ENCODE measurements at regions not wholly inside any gene's neighbourhood (a gene's known extent, or its start where the extent isn't known, plus 50 kb on each side); places are given as distances from the start of the nearest gene placed in this dataset.
"Not testable (repeated sequence)": the region's sequence is repeated elsewhere in the genome, so short reads cannot be mapped to it uniquely, and the experiment has no call there.

GRCh38 chr12:75943730-75944096, 87.9 kb downstream of the PHLDA1 start:
- no peak for DNase-seq (ENCODE audit: low read depth in 2 of 2)

GRCh38 chr12:75941661-75942060, 89.9 kb downstream of the PHLDA1 start:
- DNase-seq (ENCODE audit: low read depth in 2 of 2), result not testable (repeated sequence)

GRCh38 chr12:75939016-75939642, 92.4 kb downstream of the PHLDA1 start:
- no peak for DNase-seq (ENCODE audit: low read depth in 2 of 2)

GRCh38 chr12:75938189-75938588, 93.4 kb downstream of the PHLDA1 start:
- DNase-seq (ENCODE audit: low read depth in 2 of 2), result no peak

DNA sequence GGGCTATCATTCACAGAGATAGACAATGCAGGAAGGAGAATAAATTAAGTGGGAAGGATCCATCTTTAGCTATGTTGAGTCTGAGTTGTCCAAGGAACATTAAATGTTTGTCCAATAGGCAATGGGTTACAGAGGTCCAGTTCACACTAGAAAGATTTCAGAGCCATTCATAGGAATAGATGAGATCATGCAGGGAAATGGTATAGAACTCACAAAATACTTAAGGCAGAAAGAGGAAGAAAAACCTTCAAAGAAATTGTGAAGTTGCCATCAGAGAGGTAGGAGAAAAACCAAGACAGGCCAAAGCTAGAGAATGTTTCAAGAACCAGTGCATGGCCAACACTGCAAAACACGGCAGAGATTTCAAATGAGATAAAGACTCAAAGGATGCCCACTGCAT, 94.1 kb downstream of the PHLDA1 start:
- no peak for DNase-seq (ENCODE audit: low read depth in 2 of 2)

DNA sequence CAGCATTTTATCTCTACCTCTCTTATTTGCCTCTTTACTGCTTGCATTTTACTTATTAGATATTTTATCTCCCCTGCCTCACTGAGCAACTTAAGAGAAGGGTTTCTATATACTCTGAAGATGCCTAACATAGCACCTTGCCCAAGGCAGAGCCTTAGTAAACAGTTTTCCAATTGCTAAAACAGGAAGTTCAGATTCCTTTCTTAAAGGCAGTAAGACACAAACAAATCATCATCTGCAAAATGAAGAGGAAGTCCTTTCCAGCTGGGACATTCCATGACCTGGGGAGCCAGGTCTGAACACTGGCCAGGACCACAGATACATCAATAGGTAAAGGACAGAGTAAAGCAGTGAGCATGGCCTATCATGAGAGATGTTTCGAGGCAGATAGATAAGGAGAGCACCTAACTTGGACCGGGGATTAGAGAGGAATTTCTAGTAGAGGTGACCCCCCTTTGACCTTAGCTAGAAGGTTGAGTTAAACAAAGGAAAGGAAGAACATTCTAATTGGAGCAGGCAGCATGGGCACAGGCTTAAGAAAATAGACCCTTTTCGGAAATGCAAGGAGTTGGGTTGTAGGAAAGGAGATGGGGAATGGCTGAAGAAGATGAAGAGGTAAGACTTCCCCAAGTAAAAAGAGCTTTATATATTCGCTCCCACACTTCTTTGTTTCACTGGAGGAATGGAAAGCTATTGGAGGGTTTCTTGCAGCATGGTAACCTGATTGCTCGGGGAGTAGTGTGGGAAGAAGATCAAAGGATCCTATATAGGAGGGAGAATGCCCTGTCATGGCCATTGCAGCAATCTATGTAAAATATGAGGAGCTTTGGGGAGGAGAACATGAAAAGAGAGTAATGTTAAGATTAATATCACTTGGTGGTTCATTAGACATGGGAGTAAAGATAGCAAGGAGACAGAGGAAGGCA, 94.8 kb downstream of the PHLDA1 start:
- DNase-seq (ENCODE audit: low read depth in 2 of 2), result no peak

DNA sequence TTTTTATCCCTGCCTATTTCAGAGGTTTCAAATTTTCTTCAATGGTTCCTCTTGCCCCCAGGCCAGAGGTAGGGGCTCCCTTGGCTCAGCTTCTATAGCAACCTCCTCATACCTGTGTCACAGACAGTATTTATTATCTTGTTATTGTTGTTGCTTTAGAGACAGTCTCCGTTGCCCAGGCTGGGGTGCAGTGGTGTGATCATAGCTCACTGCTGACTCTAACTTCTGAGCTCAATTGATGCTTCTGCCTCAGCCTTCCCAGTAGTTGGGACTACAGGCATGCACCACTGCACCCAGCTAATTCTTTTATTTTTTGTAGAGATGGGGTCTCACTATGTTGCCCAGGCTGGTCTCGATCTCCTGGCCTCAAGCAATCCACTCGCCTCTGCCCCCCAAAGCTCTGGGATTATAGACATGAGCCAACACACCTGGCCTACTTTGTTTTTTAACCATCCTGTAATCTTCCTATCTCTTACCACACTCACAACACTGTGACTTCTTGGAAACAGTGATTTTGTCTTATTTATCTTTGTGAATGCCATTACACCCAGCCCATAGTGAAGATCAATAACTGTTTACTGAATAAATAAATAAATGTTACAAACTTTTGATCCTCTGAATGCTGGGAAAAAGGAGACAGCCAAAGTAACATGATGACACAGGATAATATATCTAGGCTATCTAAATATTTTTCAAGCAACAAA, 95.9 kb downstream of the PHLDA1 start:
- no peak for DNase-seq (ENCODE audit: low read depth in 2 of 2)

GRCh38 chr12:75933101-75933500, 98.5 kb downstream of the PHLDA1 start:
- no peak for DNase-seq (ENCODE audit: low read depth in 2 of 2)

DNA sequence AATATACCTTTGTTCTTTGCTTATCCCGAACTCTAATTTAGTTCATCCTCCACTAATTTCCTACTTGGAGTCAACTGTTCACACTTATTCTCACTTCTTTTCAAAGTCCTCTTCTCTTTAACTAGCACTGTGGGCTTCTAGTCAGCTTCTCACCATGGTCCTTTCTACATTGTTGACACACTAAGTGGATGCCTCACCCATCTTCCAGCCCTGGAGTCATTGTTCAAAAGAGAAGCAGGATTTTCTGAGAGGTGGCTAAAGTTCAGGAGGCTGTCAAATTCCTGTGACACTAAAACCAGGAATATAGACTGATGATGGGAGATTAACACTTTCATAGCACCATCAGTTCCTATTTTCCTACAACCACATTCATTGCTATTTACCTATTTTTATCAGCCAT, 99.3 kb downstream of the PHLDA1 start:
- DNase-seq (ENCODE audit: low read depth in 2 of 2), result no peak

GRCh38 chr12:75923964-75924666, 107.5 kb downstream of the PHLDA1 start:
- no peak for DNase-seq (ENCODE audit: low read depth in 2 of 2)

DNA sequence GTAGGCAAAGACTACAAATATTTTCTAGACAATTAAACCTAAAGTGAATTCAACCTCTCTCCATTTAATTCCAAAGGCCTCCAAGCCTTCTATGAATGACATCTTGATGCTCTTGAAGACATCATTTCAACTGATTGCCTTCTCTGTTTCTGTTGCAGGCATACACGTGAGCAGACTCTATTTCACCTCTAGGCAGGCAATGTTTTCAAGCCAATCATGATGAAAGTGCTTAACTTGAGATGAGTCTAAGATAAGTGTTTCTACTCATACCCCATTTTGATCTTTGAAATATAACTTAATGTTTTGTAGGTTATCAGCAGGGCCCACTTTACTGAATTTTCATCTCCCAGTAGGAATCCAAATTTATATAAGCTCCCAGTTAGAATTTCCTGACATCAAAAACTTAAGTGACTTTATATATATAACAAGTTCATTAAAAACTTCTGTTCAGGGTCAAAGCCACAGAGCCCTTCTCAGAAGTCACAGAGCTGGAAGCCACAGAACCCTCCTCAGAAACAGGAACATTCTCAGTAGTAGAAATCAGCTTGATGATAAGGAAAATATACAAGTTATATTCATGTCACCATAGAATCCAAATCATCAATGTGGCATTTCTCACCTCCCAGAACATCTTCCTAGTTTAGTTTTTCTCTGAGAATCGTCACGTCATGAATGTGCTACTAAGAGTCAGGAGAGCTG, 108.5 kb downstream of the PHLDA1 start:
- DNase-seq (ENCODE audit: low read depth in 2 of 2), result no peak

- DNase-seq (ENCODE audit: low read depth in 2 of 2), result no peak
Measured at GRCh38 chr12:75921622-75922289, 109.8 kb downstream of the PHLDA1 start.

DNA sequence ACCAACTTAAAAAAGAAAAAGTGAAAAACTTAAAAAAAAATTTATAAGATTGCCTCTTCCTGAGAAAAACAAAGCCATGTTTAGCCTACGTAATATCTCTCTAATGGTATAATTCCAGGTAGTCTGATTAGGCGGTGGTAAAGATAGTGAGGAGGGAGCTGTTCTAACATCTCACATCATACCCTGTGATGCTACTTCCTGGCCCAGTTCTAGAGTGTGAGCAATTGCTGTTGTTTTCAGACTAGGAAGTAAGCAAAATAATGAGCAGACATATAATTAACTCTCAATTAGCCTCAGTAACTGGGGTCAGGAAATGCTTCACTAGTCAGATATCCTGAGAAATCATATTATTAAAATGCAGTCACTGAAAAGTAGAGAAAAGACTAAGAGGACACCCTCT, 113.9 kb downstream of the PHLDA1 start:
- no peak for DNase-seq (ENCODE audit: low read depth in 2 of 2)

DNA sequence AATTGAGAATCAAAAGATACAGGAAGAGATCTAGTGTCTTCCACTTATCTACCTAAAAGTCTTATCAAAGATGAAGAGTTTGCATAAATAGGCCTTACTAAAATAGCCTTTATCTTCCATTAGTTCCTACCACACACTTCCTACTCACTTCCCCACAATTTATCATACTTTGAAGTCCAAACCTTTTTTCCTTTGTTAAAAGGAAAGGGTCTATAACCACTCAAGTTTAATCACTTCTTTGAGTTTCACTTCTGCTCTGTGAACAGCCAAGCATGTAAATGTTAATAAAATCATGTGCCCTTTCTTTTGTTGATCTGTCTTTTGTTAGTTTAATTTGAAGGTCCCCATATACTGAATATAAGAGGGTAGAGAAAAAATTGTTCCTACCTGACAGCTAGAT, 114.5 kb downstream of the PHLDA1 start:
- DNase-seq (ENCODE audit: low read depth in 2 of 2), result no peak

DNA sequence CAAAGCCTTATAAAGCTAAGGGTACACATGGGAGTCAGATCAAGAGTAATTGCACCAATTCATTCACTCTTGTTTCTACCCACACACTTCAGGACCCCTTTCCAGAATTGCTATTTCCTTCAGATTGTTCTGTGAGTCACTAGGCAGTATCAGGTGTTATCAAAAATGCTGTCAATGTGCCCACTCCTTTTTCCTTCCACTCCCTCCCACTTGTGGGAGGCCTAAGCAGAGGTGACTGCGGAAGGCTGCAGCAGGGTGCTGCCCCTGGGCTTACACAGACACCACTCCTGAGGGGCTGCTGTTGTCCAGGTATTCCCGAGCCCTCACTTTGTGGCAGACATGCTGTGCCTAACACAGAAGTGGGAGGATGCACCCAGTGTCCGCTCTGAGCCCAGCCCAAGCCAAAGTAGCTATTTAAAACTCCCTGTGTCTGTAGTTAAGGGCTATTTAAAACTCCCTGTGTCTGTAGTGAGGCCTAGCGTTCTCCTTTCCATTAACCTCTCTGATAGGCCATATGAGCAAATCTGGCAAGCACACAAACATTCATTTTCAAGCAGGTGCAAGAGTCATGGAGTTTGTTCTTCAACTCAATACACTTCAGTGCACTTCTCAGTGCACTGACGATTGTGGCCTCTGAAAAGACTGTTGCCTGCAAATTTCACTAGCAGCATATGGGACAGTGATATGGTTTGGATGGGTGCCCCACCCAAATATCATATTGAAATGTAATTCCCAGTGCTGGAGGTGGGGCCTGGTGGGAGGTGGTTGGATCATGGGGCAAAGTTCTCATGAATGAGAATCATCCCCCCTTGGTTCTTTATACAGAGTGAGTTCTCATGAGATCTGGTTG, 117.8 kb downstream of the PHLDA1 start:
- peak; percentile 40 to 50 for DNase-seq (ENCODE audit: low read depth in 2 of 2)

DNA sequence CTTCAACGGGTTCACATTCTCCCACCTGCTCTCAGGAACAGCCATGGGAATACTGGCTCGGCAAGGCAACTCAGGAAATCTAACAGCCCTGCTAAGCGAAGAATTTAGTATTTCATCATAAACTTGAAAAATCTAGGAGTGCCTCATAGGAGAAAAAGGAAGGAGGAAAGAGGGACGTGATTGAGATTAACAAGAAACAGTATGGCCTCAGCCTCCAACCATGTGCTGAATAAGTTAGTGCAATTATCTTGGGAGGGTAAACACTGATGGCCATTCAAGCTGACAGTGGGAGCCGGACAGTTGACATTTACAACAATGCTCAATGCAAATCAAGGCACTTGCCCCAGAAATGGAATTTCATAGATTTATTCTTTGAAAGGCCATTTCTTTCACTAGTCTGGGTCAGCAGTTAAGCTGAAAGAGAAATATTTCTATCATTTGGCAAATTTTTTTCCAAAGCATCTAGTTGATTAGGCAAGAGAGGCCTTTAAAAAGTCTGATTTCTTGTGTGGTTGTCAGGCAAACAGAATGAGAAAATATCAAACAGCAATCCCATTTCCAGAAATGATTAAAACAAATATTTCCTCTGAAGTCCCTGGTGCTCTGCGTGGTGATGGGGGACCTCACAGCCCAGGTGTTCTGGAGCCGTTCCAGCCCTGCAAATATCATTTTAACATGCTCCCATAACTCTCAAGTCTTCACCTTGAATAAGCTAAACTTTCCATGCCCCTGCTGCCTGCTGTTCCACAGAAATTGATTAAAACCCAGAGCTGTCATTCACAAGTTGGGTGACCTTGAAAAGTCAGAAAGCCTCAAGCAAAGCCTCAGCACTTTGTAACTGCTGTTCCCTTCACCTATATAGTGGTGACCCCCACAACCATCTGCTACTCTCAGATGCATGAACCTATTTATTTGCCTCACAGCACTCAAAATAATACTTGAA, 121.6 kb downstream of the PHLDA1 start:
- DNase-seq (ENCODE audit: low read depth in 2 of 2), result no peak

DNA sequence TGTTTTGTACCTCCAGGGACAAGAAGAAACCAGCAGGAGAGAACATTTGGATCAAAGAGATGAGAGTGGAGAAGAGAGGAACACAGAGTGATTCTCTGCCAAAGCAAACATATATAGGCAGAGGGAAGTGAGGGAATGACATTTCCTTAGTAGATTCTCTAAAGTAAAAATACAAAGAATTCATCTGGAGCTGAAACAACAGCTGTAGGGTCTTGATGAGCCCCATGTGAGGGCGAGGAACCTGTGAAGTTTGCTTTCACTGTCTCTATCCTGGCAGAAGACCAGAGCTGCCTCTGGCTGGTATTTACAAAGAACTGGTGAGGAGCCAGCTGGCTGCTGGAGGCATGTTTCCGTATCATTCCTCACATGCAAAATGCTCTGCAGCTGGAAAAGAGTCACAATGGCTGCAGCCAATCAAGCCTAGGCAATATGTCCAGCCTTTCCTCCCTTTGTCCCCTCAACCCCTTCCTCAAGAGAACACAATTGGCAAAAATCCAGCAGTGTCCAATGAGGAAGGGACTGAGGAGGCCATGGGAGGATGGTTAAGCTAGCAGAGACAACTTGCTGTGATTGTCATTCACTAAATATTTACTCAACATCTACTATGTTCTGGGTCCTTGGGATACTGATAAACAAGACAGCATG, 122.5 kb downstream of the PHLDA1 start:
- DNase-seq (ENCODE audit: low read depth in 2 of 2), result no peak

GRCh38 chr12:75905922-75906321, 125.7 kb downstream of the PHLDA1 start:
- no peak for DNase-seq (ENCODE audit: low read depth in 2 of 2)

Data from stimulated activated CD8-positive, alpha-beta memory T cell treated with anti-CD3 and anti-CD28 coated beads, Interleukin-15, amount 100 ng/mL, for 48 hours (primary cell).